Activated CD4-positive, alpha-beta T cell treated with anti-CD3 and anti-CD28 coated beads for 48 hours (primary cell): ENCODE measurements at regions not wholly inside any gene's neighbourhood (a gene's known extent, or its start where the extent isn't known, plus 50 kb on each side); places are given as distances from the start of the nearest gene placed in this dataset.
"Not testable (repeated sequence)": the region's sequence is repeated elsewhere in the genome, so short reads cannot be mapped to it uniquely, and the experiment has no call there.

Experiments
- DNase-seq: peaks from one replicate; pipeline ENCODE4 v3.0.0-alpha.2; 2020

GRCh38 chr1:89436856-89437255 is 73.0 kb downstream of the GBP6 start:
- no peak for DNase-seq

- not testable (repeated sequence) for DNase-seq
Observed at GRCh38 chr1:89438301-89438700, 74.4 kb downstream of the GBP6 start.

- DNase-seq: no peak
Observed at GRCh38 chr1:89440911-89441310, 77.1 kb downstream of the GBP6 start.

- DNase-seq: no peak
Observed at GRCh38 chr1:89444791-89445190, 79.8 kb upstream of the LRRC8B start.

DNA sequence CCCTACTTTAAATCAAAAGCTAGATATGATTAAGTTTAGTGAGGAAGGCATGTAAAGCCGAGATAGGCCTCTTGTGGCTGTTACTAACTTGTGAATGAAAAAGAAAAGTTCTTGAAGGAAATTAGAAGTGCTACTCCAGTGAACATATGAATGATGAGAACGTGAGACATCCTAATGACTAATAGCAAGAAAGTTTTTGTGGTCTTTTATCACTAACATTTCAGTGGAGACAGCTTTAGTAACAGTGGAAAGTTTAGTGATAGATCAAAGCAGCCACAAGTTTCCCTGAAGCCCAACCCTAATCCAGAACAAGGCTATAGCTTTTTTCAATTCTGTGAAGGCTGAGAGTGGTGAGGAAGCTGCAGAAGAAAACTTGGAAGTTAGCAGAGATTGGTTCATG is 73.6 kb upstream of the LRRC8B start:
- DNase-seq: peak; percentile 31

DNA sequence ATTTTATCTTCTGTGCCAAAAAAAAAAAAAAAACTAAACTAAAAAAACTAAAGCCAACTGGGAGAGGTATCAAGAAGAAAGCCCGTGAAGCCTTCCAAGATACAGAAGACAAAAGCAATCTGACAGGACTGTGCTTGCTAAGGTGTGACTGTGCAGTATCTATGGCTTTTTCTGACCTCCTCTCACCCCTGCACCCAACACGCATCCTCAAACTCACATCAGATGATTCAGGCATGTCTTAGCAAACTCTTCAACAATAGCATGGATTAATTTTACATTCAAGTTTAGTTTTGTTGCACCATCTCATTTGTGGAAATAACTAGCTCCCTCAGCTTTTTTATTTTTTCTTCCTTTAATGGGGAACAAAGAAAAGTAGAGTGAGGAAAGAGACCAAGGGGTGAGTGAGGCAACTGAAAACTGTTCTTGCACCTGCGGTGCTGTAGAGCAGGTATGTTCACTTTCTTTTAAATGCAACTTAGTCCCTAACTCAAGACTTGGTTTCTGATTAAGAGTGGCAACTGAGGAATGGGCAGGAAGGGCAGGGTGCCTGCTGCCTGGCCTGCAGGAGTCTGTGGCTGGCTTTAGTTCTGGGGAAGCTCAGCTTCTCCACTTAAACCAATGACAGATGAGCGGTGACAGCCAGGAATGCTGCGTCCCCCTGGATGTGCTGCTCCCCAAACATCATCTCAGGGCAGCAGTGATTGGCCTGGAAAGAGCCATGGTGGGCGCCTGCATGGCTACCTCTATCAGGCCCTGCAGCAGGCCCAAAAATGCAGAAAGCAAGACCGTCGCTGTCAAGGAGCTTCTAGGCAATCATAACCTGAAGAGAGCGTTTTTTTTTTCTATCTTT is 71.3 kb upstream of the LRRC8B start:
- no peak for DNase-seq

- peak; percentile 71 for DNase-seq
Observed at GRCh38 chr1:89454845-89455521, 69.6 kb upstream of the LRRC8B start.

GRCh38 chr1:89457046-89457445 is 67.6 kb upstream of the LRRC8B start:
- no peak for DNase-seq

DNA sequence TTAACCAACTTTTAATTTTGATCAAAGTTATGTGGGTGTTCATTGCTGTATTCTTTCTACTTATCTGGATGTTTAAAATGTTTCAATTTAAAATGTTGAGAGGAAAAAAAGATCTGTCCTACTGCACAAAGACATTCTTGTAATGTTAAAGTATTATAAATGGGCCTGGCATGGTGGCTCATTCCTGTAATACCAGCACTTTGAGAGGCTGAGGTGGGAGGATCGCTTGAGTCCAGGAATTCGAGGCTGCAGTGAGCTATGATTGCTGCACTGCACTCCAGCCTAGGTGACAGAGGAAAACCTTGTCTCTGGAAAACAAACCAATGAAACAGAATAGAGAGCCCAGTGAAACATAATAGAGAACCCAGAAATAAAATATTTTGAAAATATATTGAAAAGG is 65.5 kb upstream of the LRRC8B start:
- no peak for DNase-seq

DNA sequence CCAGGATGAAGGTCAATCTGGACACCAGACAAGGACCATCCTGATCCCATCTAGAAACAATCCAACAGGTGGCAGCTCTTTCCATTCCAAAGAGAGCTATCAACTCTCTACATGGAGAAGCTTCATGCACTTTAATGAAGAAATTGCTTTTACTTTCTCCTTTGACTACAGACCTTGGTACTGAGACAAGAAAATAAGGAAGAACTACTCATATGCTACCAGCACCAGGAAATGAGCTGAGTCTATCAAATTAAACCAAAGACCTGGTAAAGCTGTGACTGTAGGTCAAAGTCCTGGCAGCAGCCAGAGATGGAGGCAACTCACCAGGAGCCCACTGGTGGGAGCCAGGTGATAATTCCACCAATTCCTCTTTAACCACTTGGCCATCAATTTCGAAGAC is 64.3 kb upstream of the LRRC8B start:
- no peak for DNase-seq

DNA sequence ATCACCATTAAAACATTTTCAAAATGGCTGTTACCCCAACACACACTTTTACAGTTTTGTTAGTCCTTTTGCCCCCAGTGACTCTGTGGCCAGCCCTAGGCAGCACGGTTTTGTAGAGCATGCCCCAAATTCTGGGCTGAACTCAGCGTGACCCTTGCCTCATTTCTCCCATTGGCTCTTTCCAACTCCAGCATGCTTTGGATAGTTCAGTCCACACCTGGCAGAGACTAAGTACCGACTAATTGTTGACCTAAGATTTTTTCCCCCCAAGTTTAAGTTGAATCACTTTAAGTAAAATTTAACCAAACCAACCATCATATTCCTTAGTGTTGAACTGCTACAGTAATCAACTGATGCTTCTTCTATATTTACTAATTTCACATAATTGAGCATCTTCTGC is 62.4 kb upstream of the LRRC8B start:
- DNase-seq: no peak

DNA sequence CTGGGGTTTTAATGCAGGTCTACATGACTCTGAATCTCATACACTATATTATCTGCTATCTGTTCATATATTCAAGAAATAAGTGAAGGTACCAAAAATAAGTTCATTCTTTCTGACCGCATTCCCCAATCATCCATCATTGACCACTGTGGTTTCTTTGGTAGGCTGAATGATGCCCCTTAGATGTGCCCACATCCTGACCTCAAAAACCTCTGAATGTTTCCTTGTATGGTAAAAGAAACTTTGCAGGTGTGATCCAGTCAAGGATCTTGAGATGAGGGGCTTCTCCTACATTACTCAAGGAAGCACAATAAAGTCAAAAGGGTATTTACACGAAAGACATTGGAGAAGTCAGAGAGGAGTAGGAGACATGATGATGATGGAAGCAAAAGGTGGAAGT is 60.6 kb upstream of the LRRC8B start:
- DNase-seq: peak; percentile 25

GRCh38 chr1:89465201-89465600 is 59.4 kb upstream of the LRRC8B start:
- DNase-seq: peak; percentile 49

GRCh38 chr1:89466307-89466930 is 58.2 kb upstream of the LRRC8B start:
- DNase-seq: no peak

DNA sequence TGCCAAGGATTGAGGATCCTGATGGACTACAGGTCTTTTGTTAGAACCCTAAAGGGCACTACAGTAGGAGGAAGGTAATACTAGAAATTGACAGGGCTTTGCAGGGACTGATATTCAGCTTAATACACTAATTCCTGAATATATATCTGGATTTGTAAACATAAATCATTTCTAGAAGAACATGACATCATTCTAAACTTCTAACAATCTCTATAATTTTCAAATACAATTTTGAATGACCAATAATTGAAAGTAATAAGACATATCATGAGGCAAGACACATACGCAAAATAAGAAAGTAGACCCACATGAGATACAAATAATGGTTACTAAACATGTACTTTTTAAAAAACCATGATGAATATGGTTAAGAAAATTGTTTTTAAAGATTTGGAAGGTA is 52.4 kb upstream of the LRRC8B start:
- no peak for DNase-seq

DNA sequence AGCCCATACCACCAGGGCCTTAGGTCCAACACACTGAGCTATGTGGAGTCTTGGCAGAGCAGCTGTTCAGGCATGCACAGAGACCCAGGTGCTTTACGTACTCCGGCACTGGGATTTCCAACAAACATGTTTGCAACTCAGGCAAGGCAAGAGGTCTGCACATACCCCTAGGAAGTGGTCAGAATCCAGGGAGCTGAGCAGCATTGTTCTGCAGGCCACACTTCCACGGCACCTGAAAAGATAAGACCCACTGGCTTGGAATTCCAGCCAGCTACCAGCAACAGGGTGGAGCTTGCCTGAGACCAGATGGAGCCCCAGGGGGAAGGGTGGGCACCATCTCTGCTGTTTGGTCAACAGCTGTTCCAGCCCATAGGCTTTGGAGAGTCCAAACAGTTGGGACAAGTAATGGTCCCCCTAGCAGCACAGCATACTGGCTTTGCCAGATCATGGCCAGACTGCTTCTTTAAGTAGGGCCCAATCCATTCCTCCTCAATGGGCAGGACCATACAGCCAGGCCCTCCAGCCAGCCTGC is 51.7 kb upstream of the LRRC8B start:
- no peak for DNase-seq
